GM21447 (cell line): ENCODE measurements at regions not wholly inside any gene's neighbourhood (a gene's known extent, or its start where the extent isn't known, plus 50 kb on each side); places are given as distances from the start of the nearest gene placed in this dataset.

Experiments used
- ATAC-seq: cut with Tn5 transposase; IDR thresholded peaks from one replicate; pipeline ENCODE4 v1.9.1; 2021; ENCODE audit not compliant: unreplicated experiment

DNA sequence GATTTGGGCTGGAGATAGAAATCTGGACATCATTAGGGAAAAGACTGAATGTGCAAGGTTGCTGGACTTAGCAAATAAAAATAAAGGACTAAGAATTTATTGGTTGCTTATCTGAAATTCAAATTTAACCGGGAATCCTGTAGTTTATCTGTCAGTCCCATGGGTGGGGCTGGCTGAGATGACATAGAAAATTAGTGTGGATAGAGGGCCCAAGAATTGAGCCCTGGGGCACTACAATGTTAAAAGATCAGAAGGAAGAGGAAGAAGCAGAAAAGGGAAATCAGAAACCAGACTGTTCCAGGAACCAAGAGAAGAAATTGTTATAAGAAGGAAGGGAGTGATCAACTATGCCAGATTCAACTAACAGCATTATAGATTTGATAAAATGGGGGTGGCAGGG, 96.7 kb upstream of the CCDC196 start:
- ATAC-seq: no peak

DNA sequence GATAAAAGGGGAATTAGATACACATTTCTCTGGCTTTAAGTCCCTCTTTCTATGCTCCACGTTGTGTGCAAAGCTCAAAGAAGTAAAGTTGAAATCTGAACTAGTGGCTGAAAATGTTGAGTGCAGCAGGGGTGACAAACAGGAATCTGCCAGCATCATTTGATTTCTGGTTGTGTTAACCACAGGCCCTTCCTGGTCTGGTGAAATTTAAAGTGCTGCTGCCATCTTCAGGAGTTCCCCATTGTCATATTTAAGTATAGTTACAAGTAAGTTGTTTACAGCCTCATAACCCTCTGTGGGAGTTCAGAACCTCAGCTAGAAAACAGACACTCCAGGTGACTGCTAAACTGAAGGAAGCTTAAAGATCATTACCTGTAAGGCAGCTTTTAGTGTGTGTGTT, 90.9 kb upstream of the CCDC196 start:
- ATAC-seq: no peak

DNA sequence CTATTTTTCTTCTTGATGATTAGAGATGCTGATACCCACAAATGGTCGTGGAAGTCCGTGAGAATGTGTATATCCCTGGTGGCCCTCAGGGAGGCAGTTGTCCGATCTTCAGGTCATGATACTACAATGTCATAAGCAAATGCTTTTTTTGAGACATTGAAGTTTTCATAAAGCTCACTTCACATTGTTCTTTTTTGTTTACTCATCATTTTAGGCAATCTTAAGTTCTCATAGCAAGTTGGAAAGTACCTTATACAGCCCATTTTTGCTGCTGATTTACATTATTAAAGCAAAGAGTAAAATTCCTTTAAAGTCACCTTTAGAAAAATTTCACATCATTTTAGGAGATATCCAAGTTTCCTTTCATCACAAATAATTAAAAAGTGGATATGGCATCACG, 90.0 kb upstream of the CCDC196 start:
- no peak for ATAC-seq

DNA sequence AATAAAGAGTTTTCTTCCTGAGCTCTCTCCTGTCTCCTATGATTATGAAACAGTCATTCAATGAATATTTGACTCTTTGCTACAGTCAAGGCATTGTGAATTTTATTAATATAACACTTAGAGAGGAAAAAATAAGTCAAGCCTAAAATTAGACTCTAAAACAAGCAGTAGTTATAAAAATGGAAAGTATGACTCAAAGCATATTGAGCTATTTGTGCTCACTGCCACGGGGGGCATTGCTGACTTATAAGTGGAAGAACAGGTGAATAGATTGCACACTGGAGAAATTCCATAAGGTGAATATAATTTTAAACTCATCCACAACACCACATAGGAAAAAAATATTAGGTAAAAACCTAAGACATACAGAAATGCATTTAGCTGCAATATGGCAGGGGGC, 87.7 kb upstream of the CCDC196 start:
- ATAC-seq: no peak

DNA sequence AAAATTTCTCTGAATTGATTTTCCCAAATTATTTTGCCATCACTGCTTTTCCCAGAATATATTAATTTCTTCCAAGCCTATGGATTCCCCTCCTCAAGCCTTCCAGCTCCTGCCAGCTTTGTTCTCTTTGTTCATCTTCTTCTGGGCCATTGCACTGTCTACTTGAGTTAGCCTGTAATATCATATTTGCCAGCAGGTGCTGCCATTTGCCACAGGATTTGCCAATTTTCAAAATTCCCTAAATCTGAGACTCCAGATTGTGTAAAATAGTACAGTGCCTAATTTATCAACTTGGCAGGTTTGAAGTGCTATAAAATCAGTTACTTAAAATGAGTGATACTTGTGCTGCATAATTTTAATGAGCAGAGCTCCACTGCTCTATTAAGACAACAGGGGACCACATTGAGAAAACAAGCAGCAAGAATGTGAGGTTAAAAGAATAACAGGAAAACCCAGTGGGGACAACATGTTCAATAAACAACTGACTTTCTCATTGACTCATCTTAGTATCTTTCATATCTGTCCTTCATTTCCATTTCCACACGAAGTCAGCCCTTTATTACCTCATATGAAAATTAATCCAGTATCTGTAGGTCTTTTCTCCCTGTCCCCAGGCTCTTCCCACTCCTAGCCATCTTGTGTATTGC, 84.6 kb upstream of the CCDC196 start:
- no peak for ATAC-seq

DNA sequence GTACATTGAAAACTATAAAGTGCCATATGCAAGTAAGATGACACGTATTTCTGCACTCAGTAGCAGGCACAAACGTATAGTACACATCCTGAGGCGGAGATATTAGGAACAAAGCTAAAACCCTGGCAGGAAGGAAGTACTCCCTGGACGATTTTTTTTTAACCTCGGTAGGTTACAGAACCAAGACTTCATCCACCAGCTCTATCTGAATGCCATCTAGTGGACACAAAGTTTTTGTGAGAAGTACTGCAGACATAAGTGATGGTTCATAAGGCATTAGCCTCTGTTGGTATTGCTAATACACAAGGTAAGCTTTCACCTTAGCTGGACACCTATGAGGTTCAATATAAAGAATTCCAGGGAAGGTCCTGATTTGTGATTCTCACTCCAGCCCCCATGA, 83.0 kb upstream of the CCDC196 start:
- ATAC-seq: no peak

DNA sequence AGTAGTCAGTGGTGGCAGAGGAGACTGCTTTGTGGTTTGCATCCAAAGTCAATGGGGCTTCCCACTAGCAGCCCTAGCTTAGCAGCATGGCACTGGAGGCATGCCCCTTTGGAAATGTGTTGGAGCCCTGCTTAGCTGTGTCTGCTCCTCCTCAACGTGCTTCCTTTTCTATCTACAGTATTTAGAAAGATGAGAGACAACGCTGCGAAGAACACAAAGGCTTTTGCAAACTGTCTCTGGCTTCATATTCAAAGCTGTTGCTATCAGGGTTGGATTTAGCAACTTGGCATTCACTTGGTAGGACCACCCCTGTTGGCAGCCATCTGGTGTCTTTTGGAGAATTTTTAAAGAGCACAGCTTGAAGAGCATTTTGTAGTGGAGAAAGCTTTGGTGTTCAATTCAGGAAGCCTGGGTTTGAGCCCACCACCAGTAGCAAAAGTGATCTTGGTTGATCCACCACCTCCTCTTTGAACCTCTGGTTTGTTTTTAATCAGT, 82.1 kb upstream of the CCDC196 start:
- ATAC-seq: no peak

DNA sequence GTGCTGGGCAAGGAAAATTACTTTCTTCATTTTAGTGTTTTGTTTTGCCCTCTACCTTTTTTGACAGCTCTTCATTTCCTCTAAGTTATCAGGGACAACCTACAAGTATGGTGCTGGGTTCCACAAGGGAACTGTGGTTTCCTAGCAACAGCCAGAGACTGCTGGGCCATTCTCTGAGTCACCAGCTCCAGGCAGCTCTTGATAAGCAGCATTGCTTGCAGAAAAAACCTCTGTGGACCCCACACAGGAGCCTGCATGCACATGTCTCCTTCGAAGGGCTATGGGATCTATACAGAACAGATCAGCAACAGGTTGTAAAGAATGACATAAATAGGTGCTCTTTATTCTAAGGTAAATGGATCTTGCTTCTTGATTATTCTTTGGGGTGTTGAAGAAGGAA, 81.0 kb upstream of the CCDC196 start:
- no peak for ATAC-seq

DNA sequence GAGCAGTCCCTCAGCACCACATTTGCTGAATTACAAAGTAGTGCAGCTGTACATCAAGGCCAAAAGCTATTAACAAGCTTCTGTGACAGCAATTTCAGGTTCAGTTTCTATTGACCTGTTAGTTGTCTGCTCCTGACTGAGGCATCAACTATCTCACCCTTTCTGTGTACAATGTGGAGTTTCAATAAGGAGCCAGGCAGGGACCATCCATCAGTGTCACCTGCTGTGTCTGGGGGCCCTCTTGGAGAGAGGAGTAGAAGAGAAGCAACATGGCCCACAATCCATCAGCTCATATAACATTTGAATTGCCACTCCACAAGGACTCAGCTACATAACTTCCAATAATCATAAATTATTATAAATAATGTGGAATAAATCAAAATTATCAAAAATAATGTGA, 72.3 kb upstream of the CCDC196 start:
- ATAC-seq: no peak

DNA sequence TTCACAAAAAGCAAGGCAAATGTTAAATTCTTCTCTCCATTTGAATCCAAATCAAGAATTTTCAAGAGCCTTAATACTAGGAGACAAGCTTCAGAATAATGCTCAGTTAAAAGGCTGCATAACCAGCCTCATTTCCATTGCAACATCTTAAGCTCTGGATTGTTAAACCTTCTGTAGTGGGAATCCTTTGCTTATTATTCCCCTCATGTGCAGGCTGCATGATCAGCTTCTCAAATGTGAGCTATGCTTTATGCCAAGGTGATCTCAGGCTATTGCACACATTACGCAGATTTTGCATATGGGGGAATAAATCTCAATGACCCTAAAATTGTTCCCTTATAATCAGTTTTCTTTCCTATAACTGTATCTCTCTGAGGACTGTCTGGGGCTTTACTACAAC, 71.7 kb upstream of the CCDC196 start:
- no peak for ATAC-seq

DNA sequence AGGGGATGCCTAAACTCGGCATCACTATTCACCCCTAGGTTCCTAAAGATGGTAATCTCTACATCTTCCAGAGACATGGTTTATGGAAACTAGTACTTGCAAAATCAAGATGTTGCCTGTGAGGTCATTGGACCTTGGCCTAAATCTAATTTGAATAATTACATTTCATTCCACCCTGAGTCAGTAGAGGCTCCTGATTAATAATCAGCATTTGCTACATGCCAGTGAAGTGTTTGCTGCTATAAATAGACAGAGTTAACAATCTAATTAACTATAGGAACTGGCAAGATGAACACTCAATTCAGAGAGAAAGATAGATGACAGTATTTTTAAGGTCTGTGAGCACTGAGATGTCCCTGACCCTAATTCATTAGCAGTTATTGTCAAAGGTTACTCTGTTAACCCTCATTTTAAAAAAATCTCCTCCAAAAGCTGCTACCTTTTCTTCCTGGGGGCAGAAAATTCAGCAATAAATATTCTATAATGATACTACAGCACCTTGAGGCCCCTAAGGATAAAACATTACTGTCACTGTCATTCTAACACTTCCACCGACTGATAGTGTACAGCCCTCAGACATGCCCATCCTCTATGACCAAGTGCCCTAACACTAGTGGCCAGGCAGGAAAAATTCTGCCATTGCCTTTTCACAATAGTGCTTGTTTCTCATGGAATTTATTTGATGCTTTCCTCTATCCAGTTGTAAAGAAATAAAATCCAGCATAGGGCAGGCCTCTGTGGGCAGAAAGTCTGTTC, 65.7 kb upstream of the CCDC196 start:
- no peak for ATAC-seq

DNA sequence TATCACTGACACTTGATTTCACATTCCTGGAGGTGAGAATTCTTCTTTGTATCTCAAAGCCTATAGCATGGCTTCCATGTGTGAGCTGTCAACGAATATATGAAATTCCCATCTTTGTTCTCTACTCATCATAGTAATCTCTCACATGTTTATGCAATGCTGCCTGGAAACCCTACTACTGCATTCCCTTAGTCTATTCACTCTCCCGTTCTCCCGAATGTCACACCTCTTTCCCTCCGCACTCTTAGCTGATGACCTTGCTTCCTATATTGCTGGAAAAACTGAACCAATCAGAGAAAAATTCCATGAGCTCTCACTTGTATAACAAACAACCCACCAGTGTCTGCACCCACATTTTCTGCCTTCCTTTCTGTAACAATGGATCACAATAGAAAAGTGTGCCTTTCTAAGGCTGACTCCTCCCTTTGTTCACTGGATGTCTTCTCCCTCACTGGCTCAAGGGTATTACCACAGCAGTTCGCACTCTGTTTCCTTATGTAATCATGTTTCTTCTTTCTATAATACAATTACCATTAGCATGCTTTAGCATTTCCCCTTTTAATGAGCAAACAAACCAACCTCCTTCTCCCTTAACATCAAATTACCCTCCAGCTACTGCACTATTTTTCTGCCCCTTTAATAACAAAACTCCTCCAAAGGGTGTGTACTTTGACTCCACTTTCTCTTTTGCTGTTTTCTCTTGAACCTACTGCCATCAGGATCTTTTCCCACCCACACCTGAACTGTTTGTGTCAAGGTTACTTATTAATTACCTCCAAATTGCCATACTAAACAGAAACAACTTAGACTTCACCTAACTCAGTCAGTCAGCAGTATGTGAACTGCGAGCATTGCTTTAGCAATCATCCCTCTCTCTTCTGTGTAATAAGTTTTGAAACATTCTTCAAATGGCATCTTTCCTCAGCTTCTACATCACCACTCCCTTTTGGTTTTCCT, 63.9 kb upstream of the CCDC196 start:
- ATAC-seq: no peak

DNA sequence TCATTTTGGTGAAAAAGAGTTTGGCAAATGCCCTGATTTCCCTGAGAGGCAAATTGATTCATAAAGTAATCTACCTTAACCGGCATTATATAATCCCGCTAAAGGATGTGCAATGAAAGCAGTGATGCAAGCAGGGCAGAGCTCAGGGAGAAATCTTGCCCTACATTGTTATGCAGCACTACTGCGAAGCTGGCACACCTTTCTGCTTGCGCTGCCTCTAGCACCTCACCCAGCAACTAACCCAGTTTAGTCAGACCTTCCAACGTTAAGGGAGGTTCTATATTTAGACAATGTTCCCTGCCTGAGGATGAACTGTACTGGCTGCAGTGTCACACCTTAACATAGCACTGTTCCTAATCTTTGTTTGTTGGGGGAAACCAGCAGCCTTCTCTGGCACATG, 60.8 kb upstream of the CCDC196 start:
- ATAC-seq: no peak

DNA sequence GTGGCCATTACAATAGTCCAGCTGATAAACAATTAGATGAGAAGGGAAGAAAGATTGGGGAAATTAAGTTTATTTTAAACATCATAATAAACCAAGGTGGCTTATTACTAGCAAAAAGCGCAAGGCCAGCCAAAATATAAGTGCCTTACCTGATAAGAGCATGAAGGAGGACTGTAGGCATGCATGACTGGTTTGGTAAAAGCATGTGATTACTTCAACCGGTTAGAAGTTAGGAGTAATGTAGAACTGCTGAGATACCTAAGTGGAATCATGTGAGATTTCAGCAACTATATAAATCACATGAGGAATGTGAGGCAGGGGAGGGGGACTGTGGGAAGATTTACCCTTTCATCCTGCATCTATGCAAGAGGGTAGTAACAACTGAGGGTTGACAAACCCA, 59.7 kb upstream of the CCDC196 start:
- ATAC-seq: no peak

DNA sequence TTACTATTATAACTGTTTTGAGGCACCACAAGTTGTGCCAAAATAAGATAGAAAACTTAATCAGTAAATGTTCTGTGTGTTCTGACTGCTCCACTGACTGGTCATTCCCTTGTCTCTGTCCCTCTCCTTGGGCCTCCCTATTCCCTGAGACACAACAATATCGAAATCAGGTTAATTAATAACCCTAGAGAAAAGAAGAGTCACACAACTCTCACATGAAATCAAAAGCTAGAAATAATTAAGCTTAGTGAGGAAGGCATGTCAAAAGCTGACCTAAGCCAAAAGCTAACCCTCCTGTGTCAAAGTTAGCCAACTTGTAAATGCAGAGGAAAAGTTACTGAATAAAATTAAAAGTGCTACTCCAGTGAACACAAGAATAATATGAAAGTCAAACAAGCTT, 53.8 kb upstream of the CCDC196 start:
- no peak for ATAC-seq

DNA sequence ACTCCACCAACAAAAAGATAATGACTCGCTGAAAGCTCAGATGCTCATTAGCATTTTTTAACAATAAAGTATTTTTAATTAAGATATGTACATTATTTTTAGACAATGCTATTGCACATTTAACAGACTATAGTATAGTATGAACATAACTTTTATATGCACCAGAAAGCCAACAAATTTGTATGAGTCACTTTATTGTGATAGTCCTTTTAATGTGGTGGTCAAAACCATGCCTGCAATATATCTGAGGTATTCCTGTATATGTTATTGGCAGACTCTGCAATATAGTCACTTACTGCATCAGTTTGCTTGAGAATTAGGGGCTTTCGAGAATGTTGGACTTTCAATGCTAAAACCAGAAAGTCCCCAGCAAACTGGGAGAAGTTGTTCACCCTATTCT, 51.7 kb upstream of the CCDC196 start:
- ATAC-seq: no peak

DNA sequence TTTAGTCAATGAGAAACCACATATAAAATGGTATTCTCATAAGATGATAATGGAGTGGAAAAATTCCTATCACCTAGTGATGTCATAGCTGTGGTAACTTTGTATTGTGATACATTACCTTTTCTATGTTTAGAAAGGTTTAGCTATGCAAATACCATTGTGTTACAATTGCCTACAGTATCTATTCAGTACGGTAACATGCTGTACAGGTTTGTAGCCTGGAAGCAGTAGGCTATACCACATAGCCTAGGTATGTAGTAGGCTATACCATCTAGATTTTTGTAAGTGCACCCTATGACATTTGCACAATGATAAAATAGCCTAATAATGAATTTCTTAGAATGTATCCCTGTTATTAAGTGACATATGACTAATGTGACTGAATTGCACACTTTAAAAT, 50.5 kb upstream of the CCDC196 start:
- ATAC-seq: no peak
